Stimulated activated CD4-positive, alpha-beta T cell treated with anti-CD3 and anti-CD28 coated beads, TNF-alpha, amount 100 ng/mL, for 48 hours (primary cell): ENCODE measurements at regions not wholly inside any gene's neighbourhood (a gene's known extent, or its start where the extent isn't known, plus 50 kb on each side); places are given as distances from the start of the nearest gene placed in this dataset.
"Not testable (repeated sequence)": the region's sequence is repeated elsewhere in the genome, so short reads cannot be mapped to it uniquely, and the experiment has no call there.

Experiments used
- DNase-seq, 3 donors: peaks; one replicate each; pipeline ENCODE4 v3.0.0-alpha.2; 2020; ENCODE audit warnings: low read depth in 3 of 3

GRCh38 chr9:96156171-96156974 is 145.6 kb downstream of the HSD17B3 start:
- DNase-seq: no peak

- DNase-seq: no peak
Measured at GRCh38 chr9:96154081-96154480, 147.9 kb downstream of the HSD17B3 start.

GRCh38 chr9:96152550-96152949 is 149.4 kb downstream of the HSD17B3 start:
- DNase-seq: no peak

- DNase-seq: peak; percentile 37 to 49 (median 40)
Measured at GRCh38 chr9:96150324-96151227, 151.4 kb downstream of the HSD17B3 start.

GRCh38 chr9:96149533-96150280 is 152.3 kb downstream of the HSD17B3 start:
- DNase-seq: no peak

- no peak for DNase-seq
Measured at GRCh38 chr9:96148634-96149532, 153.1 kb downstream of the HSD17B3 start.

- not testable (repeated sequence) for DNase-seq
Measured at GRCh38 chr9:96147029-96147428, 154.9 kb downstream of the HSD17B3 start.

GRCh38 chr9:96141666-96142065 is 160.3 kb downstream of the HSD17B3 start:
- DNase-seq: no peak

GRCh38 chr9:96141128-96141474 is 160.9 kb downstream of the HSD17B3 start:
- no peak for DNase-seq

- no peak for DNase-seq
Measured at GRCh38 chr9:96140296-96141127, 161.5 kb downstream of the HSD17B3 start.

- no peak for DNase-seq
Measured at GRCh38 chr9:96139592-96140295, 162.2 kb downstream of the HSD17B3 start.

- DNase-seq: no peak
Measured at GRCh38 chr9:96138616-96139015, 163.4 kb downstream of the HSD17B3 start.

GRCh38 chr9:96137671-96138429 is 164.1 kb downstream of the HSD17B3 start:
- no peak for DNase-seq

GRCh38 chr9:96136992-96137670 is 164.8 kb downstream of the HSD17B3 start:
- no peak for DNase-seq

GRCh38 chr9:96135753-96136290 is 166.2 kb downstream of the HSD17B3 start:
- DNase-seq: no peak

GRCh38 chr9:96135076-96135752 is 166.8 kb downstream of the HSD17B3 start:
- no peak for DNase-seq

- no peak for DNase-seq
Measured at GRCh38 chr9:96133321-96134021, 168.5 kb downstream of the HSD17B3 start.
